Activated naive CD4-positive, alpha-beta T cell treated with anti-CD3 and anti-CD28 coated beads, Interleukin-2, amount 50 U/mL, for 72 hours (primary cell): ENCODE measurements at regions not wholly inside any gene's neighbourhood (a gene's known extent, or its start where the extent isn't known, plus 50 kb on each side); places are given as distances from the start of the nearest gene placed in this dataset.
"Not testable (repeated sequence)": the region's sequence is repeated elsewhere in the genome, so short reads cannot be mapped to it uniquely, and the experiment has no call there.

Experiments
- ATAC-seq, 2 donors: fragments of 150-1000 bp; cut with Tn5 transposase; 2 replicates each; pipeline ENCODE4 v1.10.0; 2021; ENCODE audit warnings: mild to moderate bottlenecking in 2 of 2, moderate library complexity in 2 of 2
- DNase-seq, 2 donors: peaks; one replicate each; pipeline ENCODE4 v3.0.0; 2021 to 2022; ENCODE audit warnings: low spot score in 2 of 2
- H3K27ac Mint-ChIP-seq, 2 donors: one replicate each; pipeline ENCODE4 v1.8.0; 2022; ENCODE audit warnings: mild to moderate bottlenecking in 2 of 2, mixed read lengths in 2 of 2
- H3K36me3 Mint-ChIP-seq, 2 donors: one replicate each; pipeline ENCODE4 v1.8.0; 2022; ENCODE audit warnings: mixed read lengths in 2 of 2
- H3K9me3 Mint-ChIP-seq, 2 donors: one replicate each; pipeline ENCODE4 v1.8.0; 2022; ENCODE audit warnings: mixed read lengths in 2 of 2

DNA sequence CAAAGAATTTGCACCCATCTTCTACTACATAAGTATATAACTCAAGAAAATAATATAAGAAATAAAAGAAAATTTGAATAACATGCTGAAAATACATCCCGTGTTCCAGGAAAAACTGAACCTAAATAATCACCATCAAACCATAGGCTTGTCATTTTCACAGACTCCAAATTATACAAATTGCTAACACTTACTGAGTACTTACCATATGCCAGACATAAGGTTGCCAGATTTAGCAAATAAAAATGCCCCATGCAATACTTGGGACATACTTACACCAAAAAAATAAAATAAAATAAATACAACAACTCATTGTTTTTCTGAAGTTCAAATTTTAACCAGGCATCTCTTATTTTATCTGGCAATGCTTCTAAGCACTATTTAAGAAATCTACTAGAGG, 760.4 kb upstream of the SEMA6D start:
- ATAC-seq (no peak), DNase-seq (no peak)
- H3K9me3 Mint-ChIP-seq = peaks cover 4 to 14% of the 10 kb centered on the region in 2 donors
- H3K27ac Mint-ChIP-seq = no peak overlapping the region
- H3K36me3 Mint-ChIP-seq = no peaks in the 10 kb centered on the region

DNA sequence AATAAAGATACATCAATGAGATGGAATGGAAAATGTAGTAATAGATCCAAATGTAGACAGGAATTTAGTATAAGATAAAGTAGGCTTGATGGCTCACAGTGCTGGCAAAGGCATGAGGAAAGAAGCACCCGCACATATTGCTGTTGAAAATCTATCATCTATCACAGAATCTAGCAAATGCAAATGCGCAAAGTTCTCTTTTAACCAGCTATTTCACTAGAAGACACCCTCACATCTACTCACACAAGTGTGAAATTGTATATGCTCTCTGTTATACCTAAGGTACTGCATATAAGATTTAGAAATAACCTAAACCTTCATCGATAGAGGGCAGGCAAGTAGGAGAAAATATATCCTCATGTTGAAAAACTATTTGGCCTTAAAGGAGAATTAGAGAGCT, 756.7 kb upstream of the SEMA6D start:
- Mint-ChIP-seq H3K36me3 (peaks cover 0 to 2% of the 10 kb centered on the region in 2 donors), H3K27ac (no peak overlapping the region), H3K9me3 (peaks cover 7 to 17% of the 10 kb centered on the region in 2 donors)
- DNase-seq = no peak
- ATAC-seq = no peak

DNA sequence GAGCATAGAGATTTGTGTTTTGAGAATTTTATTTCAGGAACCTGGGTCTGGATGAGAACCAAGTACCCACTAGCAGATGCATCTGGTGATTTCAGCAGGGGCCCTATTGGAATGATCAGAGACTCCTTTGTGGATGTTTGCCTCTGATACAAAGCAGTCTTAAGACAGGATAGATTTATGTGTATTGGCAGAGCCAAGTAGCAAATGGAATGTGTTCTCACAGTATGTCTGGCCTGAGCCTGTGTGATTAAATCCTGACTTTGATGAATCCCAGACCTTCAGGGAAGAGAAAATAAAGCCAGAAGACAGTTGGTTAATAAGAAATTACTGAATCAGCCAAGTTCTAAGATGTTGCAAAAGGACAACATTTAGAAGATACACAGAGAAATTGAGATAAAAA, 755.5 kb upstream of the SEMA6D start:
- no peak for ATAC-seq
- H3K9me3 Mint-ChIP-seq = peaks cover 11 to 21% of the 10 kb centered on the region in 2 donors

DNA sequence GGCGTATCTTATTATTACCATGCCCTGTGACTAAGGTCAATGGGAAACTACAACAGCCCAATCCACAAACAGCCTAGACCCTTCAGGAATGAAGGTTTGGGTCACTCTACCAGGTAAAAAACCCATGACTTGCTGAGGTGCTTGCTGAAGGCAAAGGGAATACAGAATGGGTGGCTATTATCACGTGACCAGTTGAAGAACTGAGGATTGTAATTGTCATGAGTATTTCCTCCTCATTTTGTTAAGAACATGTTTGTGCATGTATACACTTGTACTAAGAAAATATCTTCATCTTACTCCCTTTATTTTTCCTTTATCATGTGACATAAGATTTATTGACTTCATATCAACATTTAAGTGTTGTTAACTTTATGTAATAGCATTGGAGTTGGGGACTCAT, 729.2 kb upstream of the SEMA6D start:
- H3K27ac Mint-ChIP-seq, DNase-seq, ATAC-seq, H3K36me3 Mint-ChIP-seq: not testable (repeated sequence)
- peaks cover 13 to 18% of the 10 kb centered on the region in 2 donors for H3K9me3 Mint-ChIP-seq

More for the DNA sequence above, 755.5 kb upstream of the SEMA6D start:
- Mint-ChIP-seq H3K36me3 (peaks cover 0 to 6% of the 10 kb centered on the region in 2 donors), H3K27ac (no peak overlapping the region)
- DNase-seq = no peak

DNA sequence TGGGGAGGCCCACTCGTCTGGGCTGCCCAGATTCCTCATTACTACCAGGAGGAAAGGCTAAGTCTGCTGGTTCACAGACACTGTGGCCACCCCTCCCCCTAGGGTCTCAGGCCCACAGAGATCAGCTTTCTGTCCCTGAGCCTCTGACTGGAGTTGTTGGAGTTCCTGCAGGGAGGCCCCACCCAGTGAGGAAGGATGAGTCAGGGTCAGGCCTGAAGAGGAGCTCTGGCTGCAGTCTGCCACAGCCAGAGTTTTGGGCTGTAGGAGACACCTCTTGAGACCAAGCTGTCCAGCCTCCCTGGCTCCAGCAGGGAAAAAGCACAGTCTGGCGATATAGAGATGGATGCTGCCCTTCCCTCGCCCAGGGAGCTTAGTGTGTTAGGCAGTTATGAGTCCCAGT, 720.9 kb upstream of the SEMA6D start:
- H3K36me3 Mint-ChIP-seq = peaks cover 0 to 28% of the 10 kb centered on the region in 2 donors
- no peak for DNase-seq
- peaks cover 36 to 48% of the 10 kb centered on the region in 2 donors for H3K9me3 Mint-ChIP-seq
- H3K27ac Mint-ChIP-seq = no peak overlapping the region
- ATAC-seq = no peak

DNA sequence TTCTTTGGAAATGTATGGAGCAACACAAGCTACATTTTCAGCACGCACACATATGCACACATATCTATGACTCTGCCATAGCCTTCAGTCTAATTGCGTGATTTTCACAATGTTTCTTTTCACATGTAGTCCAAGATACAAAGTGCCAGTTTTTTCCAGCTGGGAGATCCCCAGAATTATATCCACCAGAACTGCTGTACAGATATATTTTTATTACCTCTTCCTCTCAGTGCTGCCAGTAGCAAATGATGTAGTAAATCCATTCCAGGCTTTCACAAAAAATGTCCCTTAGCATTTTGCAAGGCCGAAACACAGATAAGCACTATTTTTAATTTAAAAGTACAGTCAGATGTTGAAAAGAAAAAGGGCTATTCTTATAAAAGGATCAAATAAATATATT, 719.8 kb upstream of the SEMA6D start:
- H3K27ac Mint-ChIP-seq = no peak overlapping the region
- peaks cover 29 to 42% of the 10 kb centered on the region in 2 donors for H3K9me3 Mint-ChIP-seq
- DNase-seq (no peak), ATAC-seq (no peak)
- H3K36me3 Mint-ChIP-seq = peaks cover 0 to 28% of the 10 kb centered on the region in 2 donors

DNA sequence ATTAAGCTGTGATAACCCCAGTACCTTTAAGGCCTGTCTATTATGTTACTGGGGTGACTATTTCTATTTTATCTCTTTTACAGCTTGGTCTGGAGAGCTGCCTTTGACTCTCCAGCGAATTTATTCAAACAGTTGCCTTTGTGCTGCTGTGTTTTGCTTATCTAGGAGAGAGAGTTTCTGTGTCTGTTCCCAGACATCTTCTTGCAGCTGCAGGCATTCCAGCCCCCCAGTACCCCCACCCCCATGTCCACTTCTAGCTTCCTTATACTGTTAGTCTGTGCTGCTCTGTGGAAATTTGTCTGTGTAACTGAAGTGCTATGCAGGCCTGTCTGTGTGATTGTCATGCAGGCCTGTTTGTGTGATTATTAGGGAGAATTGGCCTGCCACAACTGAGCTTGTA, 713.7 kb upstream of the SEMA6D start:
- H3K36me3 Mint-ChIP-seq = peaks cover 5 to 9% of the 10 kb centered on the region in 2 donors
- peaks cover 15 to 28% of the 10 kb centered on the region in 2 donors for H3K9me3 Mint-ChIP-seq
- DNase-seq = no peak
- no peak for ATAC-seq
- H3K27ac Mint-ChIP-seq = no peak overlapping the region

DNA sequence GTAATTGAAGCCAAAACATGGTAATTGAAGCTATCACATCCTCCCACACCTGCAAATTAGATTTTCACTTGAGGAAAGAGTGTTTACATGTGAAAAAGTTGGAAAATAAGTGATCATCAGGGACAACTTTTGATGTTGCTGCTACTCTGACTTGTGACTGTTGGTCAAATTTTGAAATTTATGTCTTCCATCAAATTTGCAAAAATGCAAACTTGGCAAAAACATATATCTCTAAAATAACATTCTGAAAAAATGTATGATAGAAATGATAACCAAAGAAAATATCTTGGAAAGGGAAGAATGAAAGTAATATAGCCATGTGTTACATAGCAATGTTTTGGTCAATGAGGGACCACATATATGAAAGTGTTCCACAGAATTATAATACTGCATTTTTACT, 703.9 kb upstream of the SEMA6D start:
- no peak overlapping the region for H3K27ac Mint-ChIP-seq
- H3K9me3 Mint-ChIP-seq = peaks cover 4 to 10% of the 10 kb centered on the region in 2 donors
- peaks cover 0 to 1% of the 10 kb centered on the region in 2 donors for H3K36me3 Mint-ChIP-seq
- DNase-seq (no peak), ATAC-seq (no peak)

DNA sequence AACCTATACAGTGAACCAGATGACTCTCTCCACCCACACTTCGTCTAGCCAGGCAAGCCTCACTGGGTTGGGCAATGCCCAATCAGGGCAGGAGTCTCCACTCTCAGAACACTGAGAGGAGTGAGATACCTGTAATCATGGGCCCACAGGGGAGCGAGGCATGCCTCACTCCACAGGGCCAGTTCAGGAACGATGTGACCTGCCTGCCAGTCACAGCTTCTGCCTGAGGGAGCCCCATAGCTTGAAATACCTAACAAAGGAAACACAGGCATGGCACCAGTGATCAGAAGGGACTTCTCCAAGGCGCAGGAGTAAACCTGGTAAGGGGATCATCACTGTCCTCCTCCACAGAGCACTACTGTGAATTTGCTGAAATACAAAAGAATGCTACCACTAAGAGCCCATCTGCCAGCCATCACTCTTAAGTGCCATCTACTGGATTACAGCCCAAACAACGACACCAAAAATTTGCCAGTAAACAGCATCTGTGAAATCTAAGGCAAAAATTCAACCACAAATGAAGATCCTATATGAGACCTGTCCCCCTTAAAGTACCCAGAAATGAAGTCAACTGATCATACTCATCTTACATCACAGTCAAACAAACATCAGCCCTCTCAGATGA, 689.9 kb upstream of the SEMA6D start:
- H3K9me3 Mint-ChIP-seq = peaks cover 33% of the 10 kb centered on the region in 2 donors
- no peak overlapping the region for H3K27ac Mint-ChIP-seq
- no peak for ATAC-seq
- peaks cover 0 to 6% of the 10 kb centered on the region in 2 donors for H3K36me3 Mint-ChIP-seq
- DNase-seq = no peak

DNA sequence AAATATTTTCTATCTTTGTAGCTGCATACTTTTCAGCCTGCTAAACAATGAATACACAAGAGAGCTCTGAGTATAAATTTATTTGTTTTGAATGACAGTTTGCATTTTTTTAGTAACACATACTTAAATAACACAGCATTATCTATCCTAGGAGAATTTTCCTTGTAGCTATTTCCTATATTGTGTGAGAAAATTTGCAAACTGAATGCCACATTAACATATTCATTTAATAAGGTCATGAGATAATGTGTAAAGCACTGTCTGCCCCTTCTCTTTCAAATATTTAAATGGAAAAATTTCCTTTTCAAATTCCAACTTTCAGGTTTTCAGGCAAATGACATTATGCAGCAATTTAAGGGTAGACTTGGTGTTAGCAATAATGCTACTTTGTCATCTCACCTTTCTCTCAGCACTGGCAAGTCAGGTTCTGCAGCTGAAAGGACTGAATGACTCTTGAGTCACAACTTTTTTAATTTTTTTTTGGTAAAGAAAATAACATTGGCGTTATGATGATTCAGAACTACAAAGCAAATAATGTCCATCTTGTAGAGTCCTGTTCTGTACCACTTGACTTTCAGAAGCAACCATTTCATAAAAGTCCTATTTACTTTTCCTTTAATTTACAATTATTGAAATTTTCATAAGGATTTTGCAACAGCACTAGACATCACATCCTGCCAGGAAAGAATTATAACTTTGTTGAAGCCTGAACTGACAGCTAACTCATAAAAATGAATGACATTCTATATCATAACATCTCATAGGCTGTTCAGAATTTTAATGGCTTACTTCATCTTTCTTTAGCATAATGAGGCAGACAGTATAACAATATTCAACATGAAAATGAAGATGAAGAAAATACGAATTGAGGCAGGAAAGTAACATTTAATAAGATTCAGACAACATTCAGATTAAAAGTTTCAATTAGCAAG, 681.6 kb upstream of the SEMA6D start:
- no peak for DNase-seq
- peaks cover 4 to 13% of the 10 kb centered on the region in 2 donors for H3K9me3 Mint-ChIP-seq
- no peak overlapping the region for H3K27ac Mint-ChIP-seq
- no peak for ATAC-seq
- H3K36me3 Mint-ChIP-seq = no peaks in the 10 kb centered on the region

DNA sequence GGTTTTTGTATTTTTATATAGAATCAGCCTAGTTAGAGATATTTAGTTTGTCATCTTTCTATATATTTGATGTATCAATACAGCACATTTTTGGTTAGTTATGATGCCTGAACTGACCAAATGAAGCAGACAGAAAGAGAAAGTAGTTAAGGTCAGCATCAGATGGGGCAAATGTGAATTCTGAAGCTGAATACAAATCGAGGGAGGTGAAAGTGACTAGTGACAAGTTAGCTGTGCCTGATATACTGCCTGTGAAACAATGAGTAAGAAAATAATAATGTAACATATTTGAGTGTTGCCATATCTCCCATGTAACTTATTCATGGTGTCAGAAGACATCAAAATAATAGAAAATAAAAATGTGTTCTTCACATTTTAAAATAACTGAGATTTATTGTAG, 680.3 kb upstream of the SEMA6D start:
- Mint-ChIP-seq H3K36me3 (no peaks in the 10 kb centered on the region), H3K27ac (no peak overlapping the region), H3K9me3 (peaks cover 0 to 8% of the 10 kb centered on the region in 2 donors)
- no peak for ATAC-seq
- no peak for DNase-seq

DNA sequence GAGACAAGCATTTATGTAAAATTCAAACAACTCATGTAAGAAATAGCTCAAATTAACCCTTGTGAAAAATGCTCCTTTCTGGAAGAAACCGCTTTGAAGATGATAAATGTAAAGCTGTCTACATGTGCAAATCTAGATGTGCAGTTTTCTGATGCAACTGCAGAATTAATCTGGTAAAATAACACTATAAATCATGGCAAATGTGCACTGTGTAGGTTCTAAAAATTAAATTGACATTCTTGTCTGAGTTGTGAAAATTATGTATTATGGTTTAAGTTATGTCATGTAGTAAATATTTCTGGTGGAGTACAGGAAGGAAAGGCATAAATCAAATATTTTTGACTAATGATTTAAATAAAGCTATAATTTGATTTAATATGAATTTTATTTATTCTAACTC, 678.1 kb upstream of the SEMA6D start:
- H3K36me3 Mint-ChIP-seq = no peaks in the 10 kb centered on the region
- ATAC-seq = no peak
- H3K27ac Mint-ChIP-seq = no peak overlapping the region
- H3K9me3 Mint-ChIP-seq = peaks cover 0 to 4% of the 10 kb centered on the region in 2 donors
- no peak for DNase-seq

DNA sequence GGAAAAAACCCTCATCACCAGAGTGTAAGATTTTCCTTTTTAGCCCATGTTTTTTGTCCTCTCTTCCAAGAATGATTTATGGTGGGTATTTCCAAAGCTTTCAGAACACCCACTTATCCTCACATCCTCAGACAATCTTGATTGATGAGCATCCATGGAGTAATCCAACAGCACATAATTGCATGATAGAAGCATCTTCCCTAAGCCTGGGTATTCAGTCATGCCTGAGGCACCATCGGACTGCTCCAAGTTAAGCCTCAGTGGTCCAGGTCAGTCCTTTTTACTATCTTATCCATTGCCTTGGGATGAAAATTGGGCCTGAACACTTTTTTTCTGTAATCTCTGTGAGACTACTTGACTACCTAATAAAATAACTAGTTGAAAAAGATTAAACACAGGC, 676.0 kb upstream of the SEMA6D start:
- Mint-ChIP-seq H3K36me3 (no peaks in the 10 kb centered on the region), H3K9me3 (peaks cover 4 to 10% of the 10 kb centered on the region in 2 donors), H3K27ac (no peak overlapping the region)
- ATAC-seq (no peak), DNase-seq (no peak)

DNA sequence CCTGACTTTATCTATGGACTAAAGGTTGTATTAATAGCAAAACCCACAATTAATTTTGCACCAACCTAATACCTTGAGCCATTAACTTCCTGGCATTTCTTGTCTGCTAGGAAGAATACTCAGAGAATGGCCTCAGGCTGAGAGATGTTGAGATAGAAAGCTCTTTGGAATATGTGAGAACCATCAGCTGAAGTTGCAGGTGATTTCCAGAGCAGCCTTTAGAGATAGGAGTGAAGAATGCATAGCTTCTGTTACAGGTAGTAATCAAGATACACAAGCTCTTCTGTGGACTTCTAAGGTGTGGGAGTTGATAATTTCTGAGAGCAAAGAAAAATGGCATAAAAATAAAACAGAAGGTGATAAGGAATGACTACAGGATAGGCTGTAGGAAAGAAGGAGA, 669.3 kb upstream of the SEMA6D start:
- H3K9me3 Mint-ChIP-seq = peaks cover 8 to 14% of the 10 kb centered on the region in 2 donors
- not testable (repeated sequence) for ATAC-seq, H3K36me3 Mint-ChIP-seq, DNase-seq, H3K27ac Mint-ChIP-seq

DNA sequence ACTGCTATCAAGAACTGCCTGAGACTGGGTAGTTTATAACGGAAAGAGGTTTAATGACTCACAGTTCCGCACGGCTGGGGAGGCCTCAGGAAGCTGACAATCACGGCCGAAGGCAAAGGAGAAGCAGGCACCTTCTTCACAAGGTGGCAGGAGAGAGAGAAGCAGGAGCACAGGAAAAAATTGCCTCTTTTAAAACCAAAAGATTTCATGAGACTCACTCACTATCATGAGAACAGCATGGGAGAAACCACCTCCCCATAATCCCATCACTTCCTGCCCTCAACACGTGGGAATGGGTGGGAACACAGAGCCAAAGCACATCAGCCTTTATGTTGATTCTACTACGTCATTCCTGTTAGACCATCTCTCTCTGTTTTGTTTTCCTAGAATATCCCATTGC, 650.9 kb upstream of the SEMA6D start:
- no peak overlapping the region for H3K27ac Mint-ChIP-seq
- ATAC-seq (no peak), DNase-seq (no peak)
- H3K9me3 Mint-ChIP-seq = no peaks in the 10 kb centered on the region
- no peaks in the 10 kb centered on the region for H3K36me3 Mint-ChIP-seq

DNA sequence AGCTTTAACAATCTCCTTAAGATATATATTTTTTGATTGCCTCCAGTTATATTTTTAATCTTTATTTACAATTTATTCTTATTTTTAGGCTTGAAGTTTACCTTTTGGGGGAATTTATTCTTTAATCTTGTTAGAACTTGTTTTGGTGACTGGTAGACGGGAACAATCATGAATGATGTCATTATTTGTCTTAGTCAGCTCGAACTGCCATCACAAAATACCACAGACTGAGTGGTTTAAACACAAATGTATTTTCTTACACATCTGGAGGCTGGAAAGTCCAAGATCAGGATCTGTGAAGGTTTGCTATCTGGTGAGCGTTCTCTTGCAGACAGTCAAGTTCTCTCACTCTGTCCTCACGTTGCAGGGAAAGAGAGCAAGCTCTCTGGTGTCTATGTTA, 639.5 kb upstream of the SEMA6D start:
- H3K9me3 Mint-ChIP-seq, ATAC-seq, DNase-seq, H3K36me3 Mint-ChIP-seq, H3K27ac Mint-ChIP-seq: not testable (repeated sequence)

DNA sequence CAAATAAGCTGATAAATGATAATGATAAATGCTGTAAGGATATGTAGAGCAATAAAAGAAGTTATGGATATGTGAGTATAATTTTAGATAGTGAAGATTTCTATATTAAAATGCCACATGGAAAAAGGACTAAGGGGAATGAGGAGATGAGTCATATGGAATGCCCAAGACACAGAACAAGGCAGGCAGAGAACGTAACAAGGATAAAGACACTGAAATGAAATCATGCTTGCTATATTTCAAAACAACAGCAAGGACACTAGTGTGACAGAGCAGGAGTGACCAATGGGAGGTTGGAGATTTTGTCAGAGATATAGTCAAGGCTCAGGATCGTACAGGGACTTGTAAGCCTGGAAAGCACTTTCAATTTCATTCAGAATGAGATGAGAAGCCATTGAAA, 621.5 kb upstream of the SEMA6D start:
- Mint-ChIP-seq H3K36me3 (peaks cover 0 to 6% of the 10 kb centered on the region in 2 donors), H3K9me3 (peaks cover 5 to 11% of the 10 kb centered on the region in 2 donors), H3K27ac (no peak overlapping the region)
- ATAC-seq = no peak
- DNase-seq = no peak
